SK-N-MC (cell line): ENCODE measurements at regions not wholly inside any gene's neighbourhood (a gene's known extent, or its start where the extent isn't known, plus 50 kb on each side); places are given as distances from the start of the nearest gene placed in this dataset.

ENCODE experiments used
- DNase-seq: peaks from one replicate; pipeline ENCODE4 v3.0.0-alpha.2; 2011; ENCODE audit warnings: low read depth, low spot score
- H3K27ac ChIP-seq: fragments of 200-600 bp; sonication (generic); 2 replicates; pipeline ENCODE4 v1.5.1; 2016; ENCODE audit warnings: mixed run types
- H3K36me3 ChIP-seq: fragments of 200-600 bp; sonication (generic); 2 replicates; pipeline ENCODE4 v1.6.1; 2017; ENCODE audit warnings: antibody characterized with exemption, low read length, mixed read lengths; ENCODE audit not compliant: insufficient read depth
- H3K4me3 ChIP-seq: fragments of 200-600 bp; sonication (generic); 2 replicates; pipeline ENCODE4 v1.5.1; 2016
- H3K9ac ChIP-seq: fragments of 200-600 bp; sonication (generic); 2 replicates; pipeline ENCODE4 v1.8.0; 2017; ENCODE audit warnings: mixed run types, mixed read lengths; ENCODE audit not compliant: insufficient read length
- H3K9me3 ChIP-seq: fragments of 200-600 bp; sonication (generic); 2 replicates; pipeline ENCODE4 v1.6.1; 2017; ENCODE audit warnings: low read depth, mild to moderate bottlenecking, antibody characterized with exemption, low read length, moderate library complexity, mixed read lengths
- EZH2 ChIP-seq: fragments of 200-600 bp; sonication (generic); IDR thresholded peaks from one replicate; pipeline ENCODE4 v1.6.1; 2017; ENCODE audit warnings: antibody characterized with exemption
- FOXP2 ChIP-seq: optimal IDR thresholded peaks from 2 replicates; pipeline ENCODE3; 2011; ENCODE audit warnings: mild to moderate bottlenecking, moderate library complexity; ENCODE audit not compliant: insufficient read depth; ENCODE audit errors: extremely low read length, control extremely low read depth
- POLR2AphosphoS5 ChIP-seq: IDR thresholded peaks from 2 replicates; pipeline ENCODE4 v1.6.1; 2012; ENCODE audit warnings: mild to moderate bottlenecking, low read depth, low read length, borderline replicate concordance

GRCh38 chr18:72935744-72936143 lies 68.0 kb upstream of the NETO1 start:
- no peak overlapping the region for H3K9ac ChIP-seq
- DNase-seq, result no peak
- H3K36me3 ChIP-seq, result no peaks in the 10 kb centered on the region
- H3K9me3 ChIP-seq, result no peaks in the 10 kb centered on the region
- TF ChIP-seq FOXP2 (no peak), EZH2 (no peak), POLR2AphosphoS5 (no peak)
- H3K4me3 ChIP-seq, result no peak overlapping the region
- no peak overlapping the region for H3K27ac ChIP-seq

- H3K9me3 ChIP-seq, result no peaks in the 10 kb centered on the region
- DNase-seq, result no peak
- no peak overlapping the region for H3K9ac ChIP-seq
- no peak overlapping the region for H3K4me3 ChIP-seq
- H3K36me3 ChIP-seq, result no peaks in the 10 kb centered on the region
- TF ChIP-seq EZH2, result no peak
- TF ChIP-seq FOXP2, result no peak
- no peak for TF ChIP-seq POLR2AphosphoS5
- no peak overlapping the region for H3K27ac ChIP-seq
These were observed 55.1 kb upstream of the NETO1 start for GRCh38 chr18:72922895-72923294.
